ENCODE measurements at regions not wholly inside any gene's neighbourhood (a gene's known extent, or its start where the extent isn't known, plus 50 kb on each side); places are given as distances from the start of the nearest gene placed in this dataset.
A peak's percentile ranks its signal among the peaks of the same experiment; 100 is the strongest.

DNA sequence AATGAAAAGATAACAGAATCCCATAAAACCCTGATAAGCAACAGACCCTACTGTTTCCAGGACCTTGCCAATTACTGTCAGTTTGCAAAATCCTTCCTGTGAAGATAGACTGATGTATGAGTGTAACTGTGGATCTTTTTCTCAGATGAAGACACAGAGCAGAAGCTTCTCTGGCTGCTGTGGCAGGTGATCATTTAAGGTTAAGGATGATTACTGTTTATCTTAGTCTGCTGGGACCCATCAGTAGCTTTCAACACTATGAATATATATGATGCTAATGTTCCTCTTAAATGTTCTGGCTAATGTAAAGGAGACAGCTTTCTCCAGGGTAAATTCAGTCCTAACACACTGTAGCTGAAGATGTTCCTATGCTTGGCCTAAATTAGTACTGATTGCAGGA lies 56.0 kb upstream of the CTTNBP2 start:
- no peak for ATAC-seq

DNA sequence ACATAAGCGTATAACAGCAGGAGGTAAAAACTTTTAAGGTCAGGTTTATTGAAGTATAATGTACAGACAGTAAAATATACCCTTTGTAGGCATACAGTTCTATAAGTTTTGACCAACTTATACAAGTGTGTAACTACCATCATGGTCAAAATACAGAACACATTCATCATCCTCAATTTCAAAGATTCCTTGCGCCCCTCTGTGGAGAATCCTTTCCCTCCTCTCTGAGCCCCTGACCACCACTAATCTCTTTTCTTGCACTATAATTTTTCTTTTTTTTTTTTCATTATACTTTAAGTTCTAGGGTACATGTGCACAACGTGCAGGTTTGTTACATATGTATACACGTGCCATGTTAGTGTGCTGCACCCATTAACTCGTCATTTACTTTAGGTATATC lies 58.1 kb upstream of the CTTNBP2 start:
- ATAC-seq = no peak

DNA sequence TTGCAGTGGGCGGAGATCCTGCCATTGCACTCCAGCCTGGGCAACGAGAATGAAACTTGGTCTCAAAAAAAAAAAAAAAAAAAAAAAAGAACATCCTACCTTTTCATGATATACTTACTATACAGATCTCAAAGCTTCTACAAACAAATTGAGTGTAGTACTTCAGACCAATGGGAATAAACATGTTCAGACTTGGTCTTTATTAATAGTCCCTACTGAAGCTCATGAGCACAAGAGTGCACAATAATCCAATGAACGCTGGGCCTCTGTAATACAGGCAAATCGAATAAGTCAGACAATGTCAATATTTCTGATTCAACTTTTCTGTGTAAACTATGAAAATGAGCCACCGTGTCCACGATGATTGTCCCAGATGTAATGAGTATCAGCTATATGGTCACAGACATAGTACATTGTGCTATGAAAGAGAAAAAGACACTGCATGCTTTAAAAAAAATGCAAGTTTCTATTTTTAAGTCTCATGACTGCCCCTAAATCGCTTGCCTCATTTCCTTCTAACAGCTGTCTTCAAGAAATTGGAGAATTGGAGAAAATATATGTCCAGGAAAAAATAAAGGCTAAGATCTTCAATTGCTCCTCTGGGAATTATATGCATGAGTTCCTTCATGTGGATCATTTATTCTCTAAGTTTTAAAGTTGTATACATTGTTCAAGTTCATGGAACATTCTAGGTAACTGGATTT lies 64.0 kb upstream of the CTTNBP2 start:
- ATAC-seq = peak; percentile 58

- ATAC-seq = no peak
These were observed 64.7 kb upstream of the CTTNBP2 start for GRCh38 chr7:117937753-117938483.

DNA sequence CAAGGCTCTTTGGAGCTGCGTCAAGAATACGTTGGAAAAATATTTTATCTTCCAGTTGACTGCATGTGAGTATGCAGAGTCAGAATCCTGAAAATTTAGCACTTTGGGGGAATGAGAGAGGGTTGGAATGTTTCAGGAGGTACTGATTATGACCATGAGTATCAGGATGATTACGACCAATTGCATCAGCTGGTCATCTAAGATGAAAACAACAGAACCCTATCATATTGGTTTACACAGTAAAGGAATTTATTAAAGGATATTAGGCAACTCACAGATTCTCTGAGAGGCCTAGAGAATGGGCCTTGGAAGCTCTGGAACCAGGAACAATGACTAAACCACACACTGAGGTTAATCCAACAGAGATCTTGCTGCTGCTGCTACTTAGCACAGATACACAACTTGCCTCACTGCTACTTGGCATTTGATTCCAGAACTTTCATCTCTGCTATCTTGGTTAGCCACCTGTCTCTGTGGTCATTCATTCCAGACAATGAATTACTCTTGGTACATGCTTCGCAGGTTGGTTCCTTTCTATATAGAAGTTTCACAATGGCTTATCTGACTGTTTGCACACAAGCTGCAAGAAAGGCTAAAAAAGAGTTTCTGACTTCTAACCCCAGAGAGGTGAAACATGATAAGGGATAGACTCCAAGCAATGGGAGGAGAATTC lies 68.0 kb upstream of the CTTNBP2 start:
- ATAC-seq = no peak

- ATAC-seq = no peak
These were observed 69.5 kb upstream of the CTTNBP2 start for GRCh38 chr7:117942780-117943179.

- ATAC-seq = no peak
These were observed 71.6 kb upstream of the CTTNBP2 start for GRCh38 chr7:117944886-117945285.

DNA sequence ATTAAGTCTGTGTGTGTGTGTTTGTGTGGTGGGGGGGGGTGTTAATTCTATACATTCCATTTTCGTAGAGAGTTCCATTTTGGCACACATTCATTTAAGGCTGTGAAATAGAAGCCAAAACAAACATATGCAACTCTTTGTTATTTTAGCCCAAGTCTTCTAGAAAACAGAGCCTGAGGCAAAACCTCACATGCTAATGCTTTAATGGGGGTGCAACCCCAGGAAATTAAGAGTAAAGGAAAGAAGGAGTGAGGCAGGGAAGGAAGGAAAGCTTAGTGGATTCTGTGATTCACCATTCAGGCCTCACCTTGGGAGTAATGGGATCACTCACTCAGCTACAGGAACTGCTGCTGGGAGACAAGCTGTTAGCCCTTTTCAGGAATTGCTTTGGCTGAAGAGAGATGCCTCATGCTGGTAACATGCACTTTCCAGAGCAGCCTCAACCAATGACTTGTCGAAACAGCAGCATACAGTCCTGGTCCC lies 73.0 kb upstream of the CTTNBP2 start:
- ATAC-seq = no peak

- peak; percentile 79 for ATAC-seq
These were observed 76.0 kb upstream of the CTTNBP2 start for GRCh38 chr7:117949232-117949631.

GRCh38 chr7:117950601-117951260 lies 77.5 kb upstream of the CTTNBP2 start:
- peak; percentile 72 for ATAC-seq

DNA sequence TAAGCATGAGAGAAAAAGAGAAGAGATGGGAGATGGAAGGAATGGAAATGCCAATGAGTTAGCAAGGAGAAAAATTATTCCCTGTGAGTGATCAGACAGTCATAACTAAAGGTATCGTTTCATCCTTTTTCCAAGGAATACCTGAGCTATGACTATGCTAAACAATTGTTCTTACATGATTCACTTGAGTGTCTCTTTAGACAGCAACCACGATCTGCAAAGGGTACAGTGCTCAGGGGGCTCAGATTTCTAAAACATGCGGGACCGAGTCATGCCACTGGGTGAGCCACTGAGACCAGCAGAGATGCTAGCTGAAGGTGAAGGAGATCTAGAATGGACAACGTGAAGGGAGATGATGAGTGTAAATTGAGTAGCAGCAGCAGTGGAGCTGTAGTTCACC lies 78.0 kb upstream of the CTTNBP2 start:
- no peak for ATAC-seq

DNA sequence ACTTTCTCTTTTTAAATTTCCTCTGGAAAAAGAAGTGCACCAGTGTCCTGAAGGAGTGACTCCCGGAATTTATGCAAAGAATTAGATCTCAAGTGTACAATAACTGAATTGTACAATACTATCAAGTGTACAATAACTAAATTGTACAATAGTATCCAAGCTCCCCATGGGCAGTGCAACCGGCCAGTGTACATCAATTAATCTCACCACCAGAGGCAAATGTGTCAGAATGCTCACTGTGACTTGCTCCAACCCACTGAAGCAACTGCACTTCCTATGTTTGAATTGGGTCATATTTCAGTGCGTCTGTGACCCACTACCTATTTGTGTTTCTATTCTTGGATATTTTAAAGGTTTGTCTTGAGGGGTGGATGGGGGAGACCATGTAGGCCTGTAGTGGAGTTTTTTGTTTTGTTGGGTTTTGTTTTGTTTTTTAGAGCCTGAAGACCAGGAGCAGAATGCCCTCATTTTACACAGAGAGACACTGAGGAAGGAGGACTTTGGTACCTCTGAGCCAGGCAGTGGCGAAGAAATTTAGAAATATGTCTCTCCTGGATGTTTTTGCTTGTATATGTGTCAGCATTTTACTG lies 78.5 kb upstream of the CTTNBP2 start:
- ATAC-seq = no peak

DNA sequence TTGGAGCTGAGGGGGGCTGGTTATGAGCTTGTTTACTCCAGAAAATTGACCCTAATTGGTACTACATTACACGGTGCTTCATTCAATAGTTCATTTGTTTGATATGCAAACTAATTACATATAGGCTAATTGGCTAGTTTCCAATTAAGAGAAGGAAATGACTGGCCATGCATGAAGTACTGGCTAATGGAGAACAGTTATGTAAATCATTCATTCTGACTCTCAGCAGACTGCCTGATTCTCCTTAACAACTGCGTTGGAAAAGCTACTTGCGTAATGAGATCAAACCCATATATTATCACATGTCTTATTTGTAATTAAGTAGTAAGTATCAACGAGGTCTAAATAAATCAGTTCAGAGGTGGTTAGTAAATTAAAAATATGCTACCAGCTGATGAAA lies 81.8 kb upstream of the CTTNBP2 start:
- no peak for ATAC-seq

DNA sequence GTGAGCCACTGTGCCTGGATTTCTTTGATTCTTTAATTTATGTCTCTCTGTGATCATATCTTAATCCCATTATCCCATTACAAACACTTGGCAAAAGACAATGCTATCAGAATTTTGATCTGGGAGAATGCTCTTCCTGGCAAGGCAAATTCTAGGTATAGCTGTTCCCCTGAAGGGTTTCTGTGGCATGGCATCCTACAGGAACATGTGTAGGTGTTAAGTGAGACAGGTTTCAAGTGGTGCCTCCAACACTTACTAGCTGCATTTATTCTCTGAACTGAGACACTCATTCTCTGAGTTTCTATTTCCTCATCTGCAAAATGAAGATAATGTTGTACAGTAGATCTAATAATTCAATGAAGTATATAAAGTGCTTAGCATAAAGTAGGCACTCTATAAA lies 87.1 kb upstream of the CTTNBP2 start:
- no peak for ATAC-seq

DNA sequence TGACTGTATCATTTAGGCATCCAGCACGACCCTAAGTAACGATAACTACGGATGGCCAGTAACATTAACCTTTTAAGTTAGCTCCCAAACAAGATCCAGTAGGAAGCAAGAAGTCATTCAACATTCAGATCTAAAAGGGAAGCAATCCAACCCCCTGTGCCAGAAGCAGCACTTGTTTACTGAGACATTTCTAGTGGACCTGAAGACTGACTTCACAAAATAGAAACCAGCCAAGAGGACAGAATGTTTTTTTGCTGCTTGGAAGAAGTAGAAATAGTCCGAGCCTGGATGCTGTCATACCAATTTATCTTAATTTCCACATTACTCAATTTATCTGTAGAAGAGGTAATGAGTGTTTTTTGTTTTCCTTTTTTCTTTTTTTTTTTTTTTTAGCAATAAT lies 88.0 kb upstream of the CTTNBP2 start:
- ATAC-seq = no peak

- no peak for ATAC-seq
These were observed 89.2 kb upstream of the CTTNBP2 start for GRCh38 chr7:117962366-117962994.

- ATAC-seq = no peak
These were observed 90.3 kb upstream of the CTTNBP2 start for GRCh38 chr7:117963264-117964197.

DNA sequence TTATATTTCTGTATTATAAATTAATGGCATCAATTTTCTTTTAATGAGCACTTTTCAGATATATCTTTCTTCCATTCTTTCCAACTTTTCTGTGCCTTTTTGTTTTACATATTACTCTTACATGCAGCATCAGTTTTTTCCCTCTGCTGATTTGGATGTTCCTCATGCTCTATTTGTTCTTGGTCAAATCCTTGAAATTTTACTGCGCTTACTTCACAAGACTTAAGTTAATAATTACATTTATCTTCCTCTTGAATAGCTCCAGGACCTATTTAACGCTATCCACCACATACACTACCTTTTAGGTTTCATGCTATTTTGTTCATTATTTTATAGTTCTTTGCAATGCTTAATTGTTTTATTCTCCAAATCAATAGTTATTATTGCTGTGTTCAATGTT lies 97.6 kb upstream of the CTTNBP2 start:
- ATAC-seq = no peak

DNA sequence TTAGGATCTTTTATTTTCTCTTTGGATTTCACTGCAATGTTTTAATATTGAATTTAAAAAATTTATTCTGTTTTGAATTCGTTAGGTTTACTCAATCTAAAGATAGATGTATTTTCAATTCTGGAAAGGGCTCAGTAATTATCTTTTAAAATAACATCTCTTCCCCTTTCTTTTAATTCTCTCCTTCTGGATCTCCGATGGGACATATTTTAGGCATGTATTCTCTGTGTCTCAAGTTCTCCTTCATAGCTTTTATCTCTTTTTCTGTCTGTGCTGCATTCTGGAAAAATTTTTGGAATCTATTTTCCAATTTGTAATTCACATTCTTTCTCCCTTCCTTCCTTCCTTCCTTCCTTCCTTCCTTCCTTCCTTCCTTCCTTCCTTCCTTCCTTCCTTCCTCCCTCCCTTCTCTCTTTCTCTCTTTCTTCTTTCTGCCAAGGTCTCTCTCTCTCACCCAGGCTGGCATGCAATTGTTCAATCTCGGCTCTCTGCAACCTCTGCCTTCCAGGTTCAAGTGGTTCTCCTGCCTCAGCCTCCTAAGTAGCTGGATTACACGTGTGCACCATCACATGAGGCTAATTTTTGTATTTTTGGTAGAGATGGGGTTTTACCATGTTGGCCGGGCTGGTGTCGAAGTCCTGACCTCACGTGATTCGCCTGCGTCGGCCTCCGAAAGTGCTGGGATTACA lies 98.5 kb upstream of the CTTNBP2 start:
- no peak for ATAC-seq

DNA sequence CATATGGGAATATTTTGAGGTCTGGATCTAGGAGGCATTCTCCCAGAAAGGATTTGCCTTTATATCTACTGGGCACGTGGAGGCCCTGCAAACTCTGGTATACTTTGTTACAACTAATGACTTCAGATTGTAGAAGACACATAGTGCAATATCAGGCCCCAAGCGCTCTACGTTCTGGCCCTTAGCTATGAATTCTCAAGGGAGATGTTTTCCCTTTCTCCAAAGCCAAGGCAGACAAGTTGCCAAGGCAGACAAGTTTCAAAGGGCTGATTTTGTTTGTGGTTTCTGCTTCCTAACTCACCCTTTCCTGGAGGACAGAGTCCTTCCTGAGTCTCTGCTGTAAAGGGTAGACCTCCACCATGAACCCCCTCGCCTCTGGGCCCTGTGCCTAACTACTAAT lies 99.4 kb upstream of the CTTNBP2 start:
- no peak for ATAC-seq

DNA sequence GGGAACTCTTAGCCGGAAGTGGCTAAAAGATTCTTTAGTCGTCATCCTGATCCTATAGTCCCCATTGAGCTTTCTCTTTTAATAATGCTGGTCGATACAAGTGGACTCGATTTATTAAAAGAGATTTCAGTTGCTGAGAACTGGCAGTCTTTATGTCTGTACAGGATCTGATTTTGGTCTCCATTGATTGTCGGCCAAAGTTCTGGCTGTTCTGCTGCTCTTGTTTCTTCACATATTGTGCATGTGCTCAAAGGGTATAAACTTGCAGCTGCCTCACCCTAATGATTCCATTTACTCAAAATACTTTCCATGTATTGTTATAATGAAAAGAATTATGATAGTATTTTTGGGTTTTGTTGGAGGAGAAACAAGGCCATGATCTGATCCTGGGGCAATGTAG lies 100.7 kb upstream of the CTTNBP2 start:
- ATAC-seq = no peak

Measured in esophagus mucosa (tissue), 1 donor.